Erythroblast (primary cell): ENCODE measurements at regions not wholly inside any gene's neighbourhood (a gene's known extent, or its start where the extent isn't known, plus 50 kb on each side); places are given as distances from the start of the nearest gene placed in this dataset.

ENCODE experiments used
- GATA1 ChIP-seq: IDR thresholded peaks from 2 replicates; pipeline ENCODE4 v1.6.1; 2011; ENCODE audit warnings: low read depth, mild to moderate bottlenecking, control low read depth, low read length, moderate library complexity
- POLR2A ChIP-seq: IDR thresholded peaks from 2 replicates; pipeline ENCODE4 v1.6.1; 2011; ENCODE audit warnings: mild to moderate bottlenecking, low read length

DNA sequence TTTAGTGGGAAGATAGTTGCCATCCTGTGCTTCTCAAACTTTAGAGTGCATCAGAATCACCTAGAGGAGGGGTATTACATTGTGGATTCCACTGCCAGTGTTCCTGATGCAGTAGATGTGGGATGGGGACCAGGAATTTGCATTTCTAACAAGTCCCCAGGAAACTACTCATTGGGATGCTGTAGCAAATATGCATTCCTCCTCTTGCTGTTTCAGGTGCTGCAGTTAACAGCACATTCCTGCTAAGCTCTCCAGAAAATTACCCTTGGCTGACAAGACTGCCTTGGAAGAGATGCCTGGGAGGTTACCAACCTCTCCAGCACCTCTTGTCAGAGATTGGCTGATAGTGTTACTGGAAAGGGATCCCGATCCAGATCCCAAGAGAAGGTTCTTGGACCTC lies 270.5 kb downstream of the OSTF1 start:
- TF ChIP-seq POLR2A, result no peak
- no peak for TF ChIP-seq GATA1
